Jurkat, Clone E6-1 (cell line): ENCODE measurements at regions not wholly inside any gene's neighbourhood (a gene's known extent, or its start where the extent isn't known, plus 50 kb on each side); places are given as distances from the start of the nearest gene placed in this dataset.

ENCODE experiments used
- DNase-seq: peaks from one replicate; pipeline ENCODE4 v3.0.0-alpha.2; 2011; ENCODE audit warnings: low read depth, low spot score
- H3K4me3 ChIP-seq: 2 replicates; pipeline ENCODE4 v1.5.1; 2011; ENCODE audit warnings: mild to moderate bottlenecking, low read length, control low read depth, moderate library complexity

DNA sequence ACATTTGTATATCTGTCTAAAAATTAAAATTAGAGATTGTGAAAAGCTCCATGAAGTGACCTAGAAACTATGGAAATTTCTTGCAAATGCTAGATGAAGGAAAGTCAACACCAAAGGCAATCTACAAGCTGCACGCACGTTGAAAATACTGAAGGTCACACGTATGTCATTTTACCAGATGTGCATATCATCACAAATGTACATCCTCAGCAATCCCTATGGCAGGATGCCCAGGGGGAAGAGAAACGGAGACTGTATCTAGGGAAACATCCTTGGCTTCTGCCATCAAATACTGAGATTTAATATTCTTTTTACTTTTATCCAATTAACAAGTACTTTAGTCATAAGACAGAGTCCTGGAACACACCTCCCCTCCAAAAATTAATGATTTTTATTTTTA is 672.0 kb downstream of the RNF144B start:
- no peak overlapping the region for H3K4me3 ChIP-seq
- DNase-seq, result no peak

DNA sequence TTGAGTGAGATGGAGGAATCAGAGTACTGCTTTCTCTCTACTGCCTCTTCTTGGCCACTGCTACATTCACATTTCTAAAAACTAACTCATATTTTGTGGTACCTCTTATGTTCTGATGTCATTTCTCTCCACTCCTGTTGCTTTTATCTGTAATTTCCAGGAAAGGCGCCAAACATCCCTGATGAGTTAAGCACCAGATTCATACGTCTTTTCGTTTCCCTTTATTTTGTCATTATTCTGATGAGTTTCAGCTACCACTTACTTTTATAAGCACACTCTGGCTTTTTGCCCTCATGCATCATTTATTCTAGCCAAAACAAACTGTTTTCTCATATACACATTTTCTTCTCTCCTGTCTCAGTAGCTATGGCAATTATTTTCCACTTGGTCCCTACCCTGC is 680.0 kb downstream of the RNF144B start:
- DNase-seq, result no peak
- no peak overlapping the region for H3K4me3 ChIP-seq

DNA sequence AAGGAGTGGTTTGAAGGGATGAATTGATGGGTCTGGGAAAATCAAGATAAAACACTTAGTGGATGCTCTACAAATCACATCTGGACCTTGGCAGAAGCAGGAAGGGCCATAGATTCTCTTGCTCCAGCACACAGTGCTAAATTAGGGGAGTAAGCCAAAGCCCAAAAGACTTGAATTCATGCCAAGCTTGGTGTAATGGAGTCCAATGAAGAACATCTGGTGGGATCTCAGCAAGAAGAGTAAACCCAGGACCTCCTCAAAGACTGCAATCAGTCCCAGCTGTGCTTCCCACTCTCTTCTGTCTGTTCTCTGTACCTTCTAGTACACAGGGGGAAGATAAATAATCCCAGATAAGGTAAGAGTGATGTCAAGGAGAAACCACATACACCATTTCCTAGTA is 683.4 kb downstream of the RNF144B start:
- no peak for DNase-seq
- no peak overlapping the region for H3K4me3 ChIP-seq

GRCh38 chr6:19083801-19084200 is 696.7 kb downstream of the RNF144B start:
- H3K4me3 ChIP-seq, result no peak overlapping the region

DNA sequence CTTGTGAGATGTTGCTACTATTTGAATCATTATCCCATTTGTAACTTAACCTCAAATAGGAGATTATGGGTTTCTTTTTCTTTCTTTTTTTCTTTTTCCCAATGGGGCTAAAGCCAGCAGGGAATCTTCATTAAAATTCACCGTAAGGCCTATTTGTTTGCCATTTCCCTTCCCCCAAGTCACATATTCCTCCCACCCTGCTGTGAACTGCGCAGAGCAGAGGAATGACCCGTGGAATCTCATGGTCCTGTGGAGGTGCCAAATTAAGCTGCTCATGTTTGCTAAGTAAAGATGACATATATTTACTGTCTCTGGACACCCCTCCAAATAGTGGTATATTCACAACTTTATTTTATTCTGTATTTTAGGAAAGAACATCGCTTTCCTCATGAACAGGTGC is 699.3 kb downstream of the RNF144B start:
- no peak overlapping the region for H3K4me3 ChIP-seq
- no peak for DNase-seq

More at GRCh38 chr6:19083801-19084200, 696.7 kb downstream of the RNF144B start:
- DNase-seq, result no peak

DNA sequence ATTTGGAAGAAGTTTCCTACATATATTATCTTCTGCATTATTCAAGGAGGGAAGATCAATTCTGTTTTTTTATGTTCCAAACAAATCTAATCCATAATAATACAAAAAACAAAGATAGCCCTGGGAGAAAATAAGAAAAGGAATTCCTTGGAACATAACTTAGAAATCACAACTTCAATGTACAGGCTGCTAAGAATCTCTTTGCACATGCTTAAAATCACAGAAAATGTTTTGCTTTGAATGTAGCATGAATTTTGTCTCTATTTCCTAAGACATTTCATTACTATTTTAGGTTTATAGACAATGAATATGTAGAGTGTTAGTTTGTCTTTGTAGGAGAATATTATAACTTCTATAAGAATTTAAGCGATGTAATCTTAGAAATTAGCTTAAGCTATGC is 700.1 kb downstream of the RNF144B start:
- no peak for DNase-seq
- H3K4me3 ChIP-seq, result no peak overlapping the region

DNA sequence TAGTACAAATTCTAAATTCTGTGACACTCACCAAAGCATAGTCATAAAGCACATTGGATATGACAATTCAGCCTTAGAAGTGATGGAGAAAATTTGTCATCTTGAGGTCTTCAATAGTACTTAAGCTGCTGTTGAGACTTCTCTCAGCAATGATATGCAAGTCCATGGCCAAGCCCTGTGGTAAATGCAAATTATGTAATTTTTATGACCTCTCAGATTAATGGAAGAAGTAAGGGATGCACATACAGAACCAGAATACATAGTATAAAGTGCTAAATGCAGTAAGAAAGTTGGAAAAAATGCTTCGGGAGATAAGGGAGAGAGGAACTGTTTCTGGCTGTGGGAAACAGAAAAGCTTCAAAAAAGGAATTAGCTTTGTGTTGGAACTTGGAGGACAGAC is 700.7 kb downstream of the RNF144B start:
- DNase-seq, result no peak

DNA sequence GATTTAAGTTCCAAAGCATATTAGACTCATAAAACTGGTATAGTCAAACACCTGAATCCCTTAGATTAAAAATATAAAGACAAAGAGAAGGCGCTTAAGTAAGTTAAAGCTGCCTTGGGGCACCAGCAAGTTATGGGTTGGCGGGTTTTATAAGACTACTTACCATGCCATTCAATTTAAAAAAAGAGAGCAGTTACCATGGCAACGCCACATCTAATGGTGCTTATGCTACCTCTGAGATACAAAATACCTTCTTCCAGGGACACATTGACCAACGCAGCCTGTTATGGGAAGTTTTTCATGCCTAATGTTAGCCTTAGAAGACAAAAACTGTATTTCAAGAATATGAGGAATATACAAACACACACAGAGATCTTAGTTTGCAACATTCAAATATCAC is 713.6 kb downstream of the RNF144B start:
- no peak overlapping the region for H3K4me3 ChIP-seq
- no peak for DNase-seq

More for the DNA sequence above, 700.7 kb downstream of the RNF144B start:
- no peak overlapping the region for H3K4me3 ChIP-seq

- DNase-seq, result no peak
- H3K4me3 ChIP-seq, result no peak overlapping the region
These were observed 715.8 kb downstream of the RNF144B start for GRCh38 chr6:19102936-19103335.

DNA sequence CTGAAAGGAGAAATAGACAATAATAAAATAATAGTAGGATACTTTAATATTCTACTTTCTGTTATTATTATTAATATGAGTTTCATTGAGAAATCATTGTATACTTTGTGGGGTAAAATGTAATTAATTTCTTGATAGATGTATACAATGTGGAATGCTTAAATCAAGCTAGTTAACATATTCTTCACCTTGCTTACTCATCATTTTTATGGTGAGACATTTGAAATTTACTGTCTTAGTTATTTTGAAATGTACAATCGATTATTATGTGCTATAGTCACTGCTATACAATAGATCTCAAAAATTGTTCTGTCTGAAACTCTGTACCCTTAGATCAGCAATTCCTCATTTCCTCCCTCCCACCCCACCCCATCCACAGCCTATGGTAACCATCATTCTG is 720.3 kb downstream of the RNF144B start:
- H3K4me3 ChIP-seq, result no peak overlapping the region
- DNase-seq, result no peak

DNA sequence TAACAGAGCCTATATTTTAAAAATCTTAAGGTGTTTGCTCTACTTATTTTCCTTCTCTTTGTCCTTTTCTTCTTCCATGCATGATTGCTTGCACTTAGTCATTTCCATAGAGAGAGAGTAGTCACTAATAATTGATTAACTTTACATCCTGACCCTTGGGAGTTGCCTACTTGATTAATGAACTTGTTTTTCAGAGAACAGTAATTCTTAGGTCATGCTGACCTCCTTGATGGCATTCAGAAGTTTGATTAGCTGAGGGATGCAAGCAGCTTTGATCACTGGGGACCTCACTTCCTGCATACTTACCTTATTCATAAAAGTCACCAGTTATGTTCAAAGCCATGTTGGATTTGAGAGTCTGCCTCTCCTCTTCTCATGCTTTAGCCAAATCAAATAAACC is 715.6 kb upstream of the ID4 start:
- DNase-seq, result no peak
- no peak overlapping the region for H3K4me3 ChIP-seq

DNA sequence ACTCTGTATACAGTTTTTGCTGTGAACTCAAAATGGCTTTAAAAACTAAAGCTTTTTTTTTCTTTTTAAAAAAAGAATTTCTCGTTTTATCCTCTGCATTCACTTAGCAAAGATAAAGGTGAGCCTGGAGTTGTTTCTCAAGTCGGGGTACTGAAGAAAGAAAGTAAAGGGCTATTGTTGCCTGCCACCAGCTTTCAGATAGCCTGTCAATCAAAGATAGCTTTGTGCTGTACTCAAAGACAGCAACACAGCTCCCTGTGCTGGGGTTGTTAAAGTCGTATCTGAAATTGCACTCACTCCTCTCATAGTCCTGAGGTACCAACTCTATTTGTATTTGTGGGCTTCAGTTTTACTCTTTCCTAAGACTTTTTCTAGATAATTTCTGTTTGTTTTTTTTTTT is 710.1 kb upstream of the ID4 start:
- H3K4me3 ChIP-seq, result no peak overlapping the region
- no peak for DNase-seq

GRCh38 chr6:19128701-19129100 is 708.5 kb upstream of the ID4 start:
- no peak overlapping the region for H3K4me3 ChIP-seq
- no peak for DNase-seq

DNA sequence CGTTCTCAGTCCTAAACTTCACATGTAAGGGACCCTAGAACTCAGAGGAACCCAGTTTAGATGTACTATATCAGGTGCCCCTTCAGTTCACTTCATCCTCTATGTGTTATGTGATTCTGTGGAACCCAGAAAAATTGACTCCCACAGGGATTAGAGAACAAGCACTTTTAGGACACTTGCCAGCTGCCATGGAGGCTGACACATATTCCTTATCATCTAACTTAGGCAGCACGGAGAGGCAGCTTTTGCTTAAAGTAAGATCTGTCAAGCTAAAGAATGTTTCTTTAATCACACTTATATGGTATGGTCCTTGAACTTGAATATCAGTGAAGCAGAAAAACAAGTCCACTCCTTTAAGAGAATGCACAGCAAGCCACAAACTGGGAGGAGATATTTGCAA is 701.5 kb upstream of the ID4 start:
- H3K4me3 ChIP-seq, result no peak overlapping the region
- no peak for DNase-seq

- no peak for DNase-seq
- no peak overlapping the region for H3K4me3 ChIP-seq
These were observed 699.7 kb upstream of the ID4 start for GRCh38 chr6:19137505-19137904.

DNA sequence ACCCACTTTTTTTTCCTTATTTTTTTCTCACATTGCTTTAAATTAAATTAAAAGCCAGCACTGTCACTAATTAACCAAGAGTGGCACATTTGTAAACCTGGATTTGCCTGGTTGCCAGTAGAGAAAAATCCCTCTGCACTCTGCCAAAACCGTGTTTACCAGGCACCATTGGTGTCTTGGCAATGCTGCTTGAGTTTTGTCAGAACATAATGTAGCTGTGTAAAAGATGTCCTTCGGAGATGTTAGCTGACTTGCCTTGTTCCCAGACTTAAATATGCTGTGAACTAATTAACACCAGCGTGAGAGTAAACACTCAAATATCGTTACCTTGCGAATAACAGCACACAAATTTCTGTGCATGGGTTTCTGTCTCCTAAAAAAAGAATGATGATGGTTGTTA is 694.9 kb upstream of the ID4 start:
- no peak overlapping the region for H3K4me3 ChIP-seq
- no peak for DNase-seq

GRCh38 chr6:19150307-19150706 is 686.9 kb upstream of the ID4 start:
- DNase-seq, result no peak
- no peak overlapping the region for H3K4me3 ChIP-seq

GRCh38 chr6:19153270-19153980 is 683.7 kb upstream of the ID4 start:
- H3K4me3 ChIP-seq, result no peak overlapping the region
- DNase-seq, result no peak

- no peak for DNase-seq
- no peak overlapping the region for H3K4me3 ChIP-seq
These were observed 683.2 kb upstream of the ID4 start for GRCh38 chr6:19153981-19154295.

GRCh38 chr6:19156443-19156842 is 680.7 kb upstream of the ID4 start:
- no peak for DNase-seq

DNA sequence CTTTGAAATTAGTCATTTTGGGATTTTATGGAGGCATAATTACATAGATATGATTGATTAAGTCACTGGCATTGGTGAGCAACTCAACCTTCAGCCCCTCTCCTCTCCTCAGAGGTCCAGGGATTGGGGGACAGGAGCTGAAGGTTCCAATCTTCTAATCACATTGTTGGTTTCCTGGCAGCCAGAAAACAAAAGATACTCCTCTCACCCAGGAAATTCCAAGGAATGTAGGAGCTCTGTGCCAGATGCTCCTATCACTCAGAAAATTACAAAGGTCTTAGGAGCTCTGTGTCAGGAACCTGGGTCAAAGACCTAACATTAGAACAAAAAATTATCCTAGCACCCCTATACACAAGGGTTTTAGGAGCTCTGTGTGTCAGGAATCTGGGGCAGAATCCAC is 679.7 kb upstream of the ID4 start:
- DNase-seq, result no peak
- no peak overlapping the region for H3K4me3 ChIP-seq

More at GRCh38 chr6:19156443-19156842, 680.7 kb upstream of the ID4 start:
- H3K4me3 ChIP-seq, result no peak overlapping the region

GRCh38 chr6:19158586-19158985 is 678.6 kb upstream of the ID4 start:
- H3K4me3 ChIP-seq, result no peak overlapping the region
- DNase-seq, result no peak
